ENCODE measurements at regions not wholly inside any gene's neighbourhood (a gene's known extent, or its start where the extent isn't known, plus 50 kb on each side); places are given as distances from the start of the nearest gene placed in this dataset.
"Not testable (repeated sequence)": the region's sequence is repeated elsewhere in the genome, so short reads cannot be mapped to it uniquely, and the experiment has no call there.

DNA sequence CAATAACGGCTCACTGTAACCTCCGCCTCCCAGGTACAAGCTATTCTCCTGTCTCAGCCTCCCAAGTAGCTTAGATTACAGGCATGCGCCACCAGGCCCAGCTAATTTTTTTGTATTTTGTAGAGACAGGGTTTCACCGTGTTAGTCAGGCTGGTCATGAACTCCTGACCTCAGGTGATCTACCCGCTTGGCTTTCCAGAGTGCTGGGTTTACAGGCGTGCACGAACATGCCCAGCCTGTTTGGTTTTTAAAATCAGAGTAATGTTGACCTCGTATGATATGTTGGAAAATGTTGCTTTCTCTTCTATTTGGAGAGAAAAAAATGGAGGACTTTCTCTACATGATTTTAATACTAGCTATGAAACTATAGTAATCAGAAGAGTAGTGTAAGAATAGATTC, 386.2 kb downstream of the PTH2R start:
- Histone ChIP-seq H3K4me3 (no peak overlapping the region), H3K4me1 (no peaks in the 10 kb centered on the region), H3K9me3 (no peaks in the 10 kb centered on the region), H3K27me3 (no peaks in the 10 kb centered on the region), H3K27ac (no peak overlapping the region), H3K36me3 (no peaks in the 10 kb centered on the region)
- TF ChIP-seq, protein P1, sequence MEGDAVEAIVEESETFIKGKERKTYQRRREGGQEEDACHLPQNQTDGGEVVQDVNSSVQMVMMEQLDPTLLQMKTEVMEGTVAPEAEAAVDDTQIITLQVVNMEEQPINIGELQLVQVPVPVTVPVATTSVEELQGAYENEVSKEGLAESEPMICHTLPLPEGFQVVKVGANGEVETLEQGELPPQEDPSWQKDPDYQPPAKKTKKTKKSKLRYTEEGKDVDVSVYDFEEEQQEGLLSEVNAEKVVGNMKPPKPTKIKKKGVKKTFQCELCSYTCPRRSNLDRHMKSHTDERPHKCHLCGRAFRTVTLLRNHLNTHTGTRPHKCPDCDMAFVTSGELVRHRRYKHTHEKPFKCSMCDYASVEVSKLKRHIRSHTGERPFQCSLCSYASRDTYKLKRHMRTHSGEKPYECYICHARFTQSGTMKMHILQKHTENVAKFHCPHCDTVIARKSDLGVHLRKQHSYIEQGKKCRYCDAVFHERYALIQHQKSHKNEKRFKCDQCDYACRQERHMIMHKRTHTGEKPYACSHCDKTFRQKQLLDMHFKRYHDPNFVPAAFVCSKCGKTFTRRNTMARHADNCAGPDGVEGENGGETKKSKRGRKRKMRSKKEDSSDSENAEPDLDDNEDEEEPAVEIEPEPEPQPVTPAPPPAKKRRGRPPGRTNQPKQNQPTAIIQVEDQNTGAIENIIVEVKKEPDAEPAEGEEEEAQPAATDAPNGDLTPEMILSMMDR (IDR thresholded peaks at IDR 0.05), result no peak
- no peak for DNase-seq (ENCODE audit: low spot score)

DNA sequence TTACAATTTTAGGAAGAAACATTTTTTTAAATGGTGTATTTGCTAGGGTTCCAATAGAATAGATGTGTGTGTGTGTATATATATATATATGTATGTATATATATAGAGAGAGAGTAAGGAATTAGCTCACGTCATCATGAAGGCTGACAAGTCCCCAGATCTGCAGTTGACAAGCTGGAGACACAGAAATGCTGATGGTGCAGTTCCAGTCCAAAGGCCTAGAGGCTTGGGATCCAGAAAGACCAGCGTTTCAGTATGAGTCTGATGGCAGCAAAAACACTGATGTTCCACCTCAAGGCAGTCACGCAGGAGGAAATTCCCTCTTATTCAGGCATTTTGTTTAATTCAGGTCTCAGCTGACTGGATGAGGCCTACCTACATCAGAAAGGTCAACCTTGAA, 386.8 kb downstream of the PTH2R start:
- H3K4me3 ChIP-seq, result no peak overlapping the region
- TF ChIP-seq, protein P1 (IDR thresholded peaks at IDR 0.05), result no peak
- H3K9me3 ChIP-seq, result no peaks in the 10 kb centered on the region
- no peak for DNase-seq (ENCODE audit: low spot score)
- no peaks in the 10 kb centered on the region for H3K27me3 ChIP-seq
- H3K27ac ChIP-seq, result no peak overlapping the region
- no peaks in the 10 kb centered on the region for H3K4me1 ChIP-seq
- H3K36me3 ChIP-seq, result no peaks in the 10 kb centered on the region

DNA sequence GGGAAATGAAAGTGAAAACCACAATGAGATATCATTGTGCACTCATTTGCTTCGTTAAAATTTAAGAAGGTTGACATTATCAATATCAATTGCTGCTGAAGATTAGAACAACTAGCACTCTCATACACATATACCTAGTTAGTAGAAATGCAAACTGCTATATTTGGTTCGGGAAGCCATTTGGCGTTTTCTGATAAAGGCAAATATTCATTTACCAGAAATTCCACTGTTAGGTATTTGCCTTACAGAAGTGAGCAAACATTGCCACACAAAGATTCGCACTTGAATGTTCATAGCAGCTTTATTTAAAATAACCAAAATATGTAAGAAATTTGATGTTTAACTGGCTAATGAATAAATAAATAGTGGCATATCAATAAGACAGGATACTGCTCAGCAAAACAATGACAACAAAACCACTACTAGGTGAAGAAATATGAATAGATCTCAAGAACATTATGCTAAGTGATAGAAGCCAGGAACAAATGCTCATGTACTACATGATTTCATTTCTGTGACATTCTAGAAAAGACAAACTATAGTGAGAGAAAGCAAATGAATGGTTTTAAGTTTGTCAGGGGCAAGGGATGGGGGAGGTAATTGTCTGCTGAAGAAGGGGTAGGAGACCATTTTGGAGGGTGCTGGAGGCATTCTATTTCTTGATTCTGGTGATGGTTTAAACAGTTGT, 387.8 kb downstream of the PTH2R start:
- Histone ChIP-seq H3K9me3 (no peaks in the 10 kb centered on the region), H3K4me3 (no peak overlapping the region), H3K36me3 (no peaks in the 10 kb centered on the region), H3K27ac (no peak overlapping the region), H3K4me1 (no peaks in the 10 kb centered on the region), H3K27me3 (no peaks in the 10 kb centered on the region)
- DNase-seq (ENCODE audit: low spot score), result no peak
- TF ChIP-seq, protein P1 (IDR thresholded peaks at IDR 0.05), result no peak

DNA sequence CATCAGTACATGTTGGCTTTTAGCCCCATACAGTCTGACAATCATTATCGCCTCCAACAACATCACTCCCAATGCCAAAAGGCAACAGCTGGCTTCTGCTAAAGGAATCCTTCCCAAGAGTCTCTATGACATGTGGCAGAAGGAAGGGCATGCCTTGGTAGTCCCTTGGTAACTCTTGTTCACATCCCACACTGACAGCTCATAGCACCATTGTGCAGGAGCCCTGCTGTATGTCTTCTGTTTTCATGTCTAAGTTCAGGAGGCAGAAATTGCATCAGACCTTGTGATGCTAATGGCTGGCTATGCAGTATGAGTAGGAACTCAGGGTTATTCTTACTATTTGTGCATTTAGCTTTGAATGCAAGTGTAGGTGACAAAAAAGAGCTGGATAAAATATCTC, 392.1 kb downstream of the PTH2R start:
- no peak for DNase-seq (ENCODE audit: low spot score)
- Histone ChIP-seq H3K27ac (no peak overlapping the region), H3K4me3 (no peak overlapping the region), H3K4me1 (no peaks in the 10 kb centered on the region), H3K27me3 (no peaks in the 10 kb centered on the region), H3K9me3 (no peaks in the 10 kb centered on the region), H3K36me3 (no peaks in the 10 kb centered on the region)
- TF ChIP-seq, protein P1 (IDR thresholded peaks at IDR 0.05), result no peak

DNA sequence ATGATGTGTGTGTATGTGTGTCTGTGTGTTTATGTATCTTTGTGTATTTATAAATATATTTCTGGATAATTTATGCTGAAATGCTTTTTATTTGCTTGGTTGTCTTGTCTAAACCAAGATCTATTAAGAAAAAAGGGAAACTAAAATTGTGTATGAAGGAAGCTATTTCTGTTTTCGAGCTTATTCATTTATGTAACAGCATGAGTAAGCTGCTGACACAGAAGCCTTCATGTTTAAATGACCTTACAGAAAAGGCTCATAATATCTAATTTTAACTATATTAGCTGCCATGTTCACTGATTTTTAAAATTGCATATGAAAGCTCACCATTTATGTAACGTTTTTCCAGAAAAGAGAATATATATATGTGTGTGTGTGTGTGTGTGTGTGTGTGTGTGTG, 392.8 kb downstream of the PTH2R start:
- Histone ChIP-seq H3K4me3 (no peak overlapping the region), H3K9me3 (no peaks in the 10 kb centered on the region), H3K36me3 (no peaks in the 10 kb centered on the region), H3K4me1 (no peaks in the 10 kb centered on the region), H3K27me3 (no peaks in the 10 kb centered on the region), H3K27ac (no peak overlapping the region)
- TF ChIP-seq, protein P1 (IDR thresholded peaks at IDR 0.05), result no peak
- DNase-seq (ENCODE audit: low spot score), result no peak

DNA sequence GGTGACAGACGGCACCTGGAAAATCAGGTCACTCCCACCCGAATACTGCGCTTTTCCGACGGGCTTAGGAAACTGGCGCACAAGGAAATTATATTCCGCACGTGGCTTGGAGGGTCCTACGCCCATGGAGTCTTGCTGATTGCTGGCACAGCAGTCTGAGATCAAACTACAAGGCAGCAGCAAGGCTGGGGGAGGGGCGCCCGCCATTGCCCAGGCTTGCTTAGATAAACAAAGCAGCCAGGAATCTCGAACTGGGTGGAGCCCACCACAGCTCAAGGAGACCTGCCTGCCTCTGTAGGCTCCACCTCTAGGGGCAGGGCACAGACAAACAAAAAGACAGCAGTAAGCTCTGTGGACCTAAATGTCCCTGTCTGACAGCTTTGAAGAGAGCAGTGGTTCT, 394.3 kb downstream of the PTH2R start:
- H3K4me1 ChIP-seq; H3K4me3 ChIP-seq; DNase-seq (ENCODE audit: low spot score); H3K27me3 ChIP-seq; H3K9me3 ChIP-seq; H3K36me3 ChIP-seq; H3K27ac ChIP-seq: not testable (repeated sequence)
